ENCODE measurements at regions not wholly inside any gene's neighbourhood (a gene's known extent, or its start where the extent isn't known, plus 50 kb on each side); places are given as distances from the start of the nearest gene placed in this dataset.

- H3K4me3 ChIP-seq, result no peak overlapping the region
- H3K4me1 ChIP-seq (ENCODE audit: low read depth), result no peaks in the 10 kb centered on the region
- DNase-seq (no peak), ATAC-seq (no peak)
- H3K9me3 ChIP-seq, result no peaks in the 10 kb centered on the region
- no peaks in the 10 kb centered on the region for H3K36me3 ChIP-seq (ENCODE audit: low read depth)
- no peak for TF ChIP-seq CTCF (IDR thresholded peaks at IDR 0.05)
- intact Hi-C loops (cut with DNase I, micrococcal nuclease), result no loop called here
Observed at GRCh38 chr1:219560856-219561255, 52.0 kb downstream of the ZC3H11B start.

- H3K4me1 ChIP-seq (ENCODE audit: low read depth), result no peaks in the 10 kb centered on the region
- H3K9me3 ChIP-seq, result no peaks in the 10 kb centered on the region
- no peak overlapping the region for H3K4me3 ChIP-seq
- intact Hi-C loops (cut with DNase I, micrococcal nuclease), result no loop called here
- no peak for ATAC-seq
- no peaks in the 10 kb centered on the region for H3K36me3 ChIP-seq (ENCODE audit: low read depth)
- no peak for DNase-seq
- TF ChIP-seq CTCF (IDR thresholded peaks at IDR 0.05), result no peak
Observed at GRCh38 chr1:219559899-219560298, 53.0 kb downstream of the ZC3H11B start.

- no peak for ATAC-seq
Observed at GRCh38 chr1:219555806-219556205, 57.1 kb downstream of the ZC3H11B start.

GRCh38 chr1:219555031-219555692 is 57.7 kb downstream of the ZC3H11B start:
- ATAC-seq, result no peak
- Histone ChIP-seq H3K36me3 (ENCODE audit: low read depth) (no peaks in the 10 kb centered on the region), H3K4me3 (no peak overlapping the region), H3K9me3 (no peaks in the 10 kb centered on the region), H3K4me1 (ENCODE audit: low read depth) (no peaks in the 10 kb centered on the region)
- TF ChIP-seq CTCF (IDR thresholded peaks at IDR 0.05), result no peak
- intact Hi-C loops (cut with DNase I, micrococcal nuclease), result no loop called here
- no peak for DNase-seq

More at GRCh38 chr1:219555806-219556205, 57.1 kb downstream of the ZC3H11B start:
- Histone ChIP-seq H3K9me3 (no peaks in the 10 kb centered on the region), H3K36me3 (ENCODE audit: low read depth) (no peaks in the 10 kb centered on the region), H3K4me3 (no peak overlapping the region), H3K4me1 (ENCODE audit: low read depth) (no peaks in the 10 kb centered on the region)
- intact Hi-C loops (cut with DNase I, micrococcal nuclease), result no loop called here
- TF ChIP-seq CTCF (IDR thresholded peaks at IDR 0.05), result no peak
- no peak for DNase-seq

- DNase-seq (no peak), ATAC-seq (no peak)
- intact Hi-C loops (cut with DNase I, micrococcal nuclease), result no loop called here
- H3K36me3 ChIP-seq (ENCODE audit: low read depth), result no peaks in the 10 kb centered on the region
- no peaks in the 10 kb centered on the region for H3K9me3 ChIP-seq
- H3K4me3 ChIP-seq, result no peak overlapping the region
- H3K4me1 ChIP-seq (ENCODE audit: low read depth), result no peaks in the 10 kb centered on the region
- TF ChIP-seq CTCF (IDR thresholded peaks at IDR 0.05), result no peak
Observed at GRCh38 chr1:219553934-219554502, 58.9 kb downstream of the ZC3H11B start.

Measured in mucosa of descending colon (tissue), 3 donors.